Skeletal muscle satellite cell (primary cell): ENCODE measurements at regions not wholly inside any gene's neighbourhood (a gene's known extent, or its start where the extent isn't known, plus 50 kb on each side); places are given as distances from the start of the nearest gene placed in this dataset.
"Not testable (repeated sequence)": the region's sequence is repeated elsewhere in the genome, so short reads cannot be mapped to it uniquely, and the experiment has no call there.

Experiments
- H3K27me3 ChIP-seq: 2 replicates; pipeline ENCODE4 v1.7.0; 2013; ENCODE audit warnings: low read length; ENCODE audit not compliant: control insufficient read depth, insufficient read depth
- H3K36me3 ChIP-seq: 2 replicates; pipeline ENCODE4 v1.7.0; 2013; ENCODE audit warnings: mild to moderate bottlenecking, control low read depth, low read length; ENCODE audit not compliant: insufficient read depth
- H3K4me1 ChIP-seq: 2 replicates; pipeline ENCODE4 v1.7.0; 2013; ENCODE audit warnings: low read length; ENCODE audit not compliant: control insufficient read depth, insufficient read depth
- H3K4me2 ChIP-seq: 2 replicates; pipeline ENCODE4 v1.7.0; 2013; ENCODE audit warnings: mild to moderate bottlenecking, low read length
- H3K4me3 ChIP-seq: 2 replicates; pipeline ENCODE4 v1.7.0; 2013; ENCODE audit warnings: low read length
- H3K9ac ChIP-seq: 2 replicates; pipeline ENCODE4 v1.7.0; 2013; ENCODE audit warnings: mild to moderate bottlenecking, low read depth, low read length, moderate library complexity
- H3K9me3 ChIP-seq: replicated peaks from 2 replicates; pipeline ENCODE4 v1.7.0; 2013; ENCODE audit warnings: mild to moderate bottlenecking, control low read depth, low read length

DNA sequence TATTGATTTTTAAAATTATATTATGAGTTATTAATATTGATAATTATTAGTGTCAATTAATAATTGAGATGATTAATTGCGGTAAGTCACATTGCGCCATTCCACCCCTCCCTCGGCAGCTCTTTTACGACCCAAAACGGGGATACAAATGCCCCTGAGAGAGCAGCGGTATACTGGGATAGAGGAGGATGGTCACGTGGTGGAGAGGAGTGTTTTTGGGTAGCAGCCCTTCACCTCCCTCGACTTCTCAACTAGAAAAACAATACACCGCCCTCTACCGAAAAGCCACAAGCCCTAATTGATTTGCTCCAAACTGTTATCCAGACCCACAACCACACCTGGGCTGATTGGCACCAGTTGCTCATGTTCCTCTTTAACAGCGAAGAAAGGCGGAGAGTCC lies 71.0 kb downstream of the DAPL1 start:
- not testable (repeated sequence) for H3K36me3 ChIP-seq, H3K4me2 ChIP-seq, H3K9ac ChIP-seq, H3K9me3 ChIP-seq, H3K27me3 ChIP-seq, H3K4me3 ChIP-seq, H3K4me1 ChIP-seq

- H3K9me3 ChIP-seq, H3K9ac ChIP-seq, H3K36me3 ChIP-seq, H3K4me1 ChIP-seq, H3K4me2 ChIP-seq, H3K27me3 ChIP-seq, H3K4me3 ChIP-seq: not testable (repeated sequence)
Measured at GRCh38 chr2:158867531-158868191, 72.5 kb downstream of the DAPL1 start.

- H3K27me3 ChIP-seq, H3K9ac ChIP-seq, H3K9me3 ChIP-seq, H3K4me3 ChIP-seq, H3K4me1 ChIP-seq, H3K4me2 ChIP-seq, H3K36me3 ChIP-seq: not testable (repeated sequence)
Measured at GRCh38 chr2:158868386-158868785, 73.3 kb downstream of the DAPL1 start.

DNA sequence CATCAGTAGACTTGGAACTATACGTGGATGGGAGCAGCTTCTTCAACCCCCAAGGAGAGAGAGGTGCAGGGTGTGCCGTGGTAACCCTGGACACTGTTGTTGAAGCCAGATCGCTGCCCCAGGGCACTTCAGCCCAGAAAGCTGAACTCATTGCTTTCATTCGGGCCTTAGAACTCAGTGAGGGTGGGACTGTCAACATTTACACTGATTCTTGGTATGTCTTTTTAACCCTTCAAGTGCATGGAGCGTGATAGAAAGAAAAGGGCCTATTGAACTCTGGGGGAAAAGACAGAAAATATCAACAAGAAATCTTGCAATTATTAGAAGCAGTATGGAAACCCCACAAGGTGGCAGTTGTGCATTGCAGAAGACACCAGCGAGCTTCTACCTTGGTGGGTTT lies 74.0 kb downstream of the DAPL1 start:
- H3K27me3 ChIP-seq, H3K9ac ChIP-seq, H3K4me3 ChIP-seq, H3K9me3 ChIP-seq, H3K36me3 ChIP-seq, H3K4me2 ChIP-seq, H3K4me1 ChIP-seq: not testable (repeated sequence)

DNA sequence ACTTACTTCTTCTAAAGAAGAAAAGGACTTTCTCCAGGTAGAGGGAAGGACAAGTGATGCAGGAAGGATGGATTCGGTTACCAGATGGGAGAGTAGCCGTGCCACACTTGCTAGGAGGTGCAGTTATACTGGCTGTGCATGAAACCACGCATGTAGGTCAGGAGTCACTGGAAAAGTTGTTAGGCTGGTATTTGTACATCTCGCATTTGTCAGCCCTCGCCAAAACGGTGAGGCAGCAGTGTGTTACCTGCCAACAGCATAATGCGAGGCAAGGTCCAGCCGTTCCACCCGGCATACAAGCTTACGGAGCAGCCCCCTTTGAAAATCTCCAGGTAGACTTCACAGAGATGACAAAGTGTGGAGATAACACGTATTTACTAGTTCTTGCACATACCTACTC lies 74.5 kb downstream of the DAPL1 start:
- H3K4me3 ChIP-seq, H3K36me3 ChIP-seq, H3K27me3 ChIP-seq, H3K4me2 ChIP-seq, H3K4me1 ChIP-seq, H3K9ac ChIP-seq, H3K9me3 ChIP-seq: not testable (repeated sequence)

GRCh38 chr2:158878003-158878402 lies 82.9 kb downstream of the DAPL1 start:
- no peak overlapping the region for H3K4me3 ChIP-seq
- H3K36me3 ChIP-seq: no peaks in the 10 kb centered on the region
- H3K27me3 ChIP-seq: peaks cover 16% of the 10 kb centered on the region
- no peaks in the 10 kb centered on the region for H3K9me3 ChIP-seq
- no peak overlapping the region for H3K9ac ChIP-seq
- no peak overlapping the region for H3K4me2 ChIP-seq
- H3K4me1 ChIP-seq: no peaks in the 10 kb centered on the region

DNA sequence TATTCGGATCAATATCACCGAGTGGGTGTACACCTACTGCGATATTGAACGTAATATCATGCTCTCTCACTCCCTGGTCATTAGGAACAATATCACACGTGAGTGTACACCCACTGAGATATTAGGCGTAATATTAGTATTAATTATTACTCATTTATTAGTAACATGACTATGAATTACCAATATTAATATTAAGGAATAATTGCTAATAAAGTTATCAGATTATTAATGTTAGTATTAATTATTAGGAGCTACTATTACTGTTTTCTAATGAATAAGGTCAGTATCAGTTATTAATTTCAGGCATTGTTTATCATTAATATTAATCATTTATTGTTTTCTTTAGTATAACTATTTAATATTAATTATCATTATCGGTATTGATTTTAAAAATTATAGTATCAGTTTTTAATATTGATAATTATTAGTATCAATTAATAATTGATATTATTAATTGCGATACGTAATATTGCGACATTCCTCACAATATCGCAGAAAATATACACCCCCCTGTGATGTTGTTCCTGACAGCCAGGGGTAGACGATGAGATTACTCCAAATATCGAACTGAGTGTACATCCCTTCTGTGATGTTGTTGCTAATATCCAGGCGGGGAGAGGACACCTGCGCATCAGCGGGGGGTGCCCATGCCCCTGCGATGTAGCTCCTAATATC lies 84.2 kb downstream of the DAPL1 start:
- no peak overlapping the region for H3K9ac ChIP-seq
- H3K4me3 ChIP-seq: no peak overlapping the region
- peaks cover 16% of the 10 kb centered on the region for H3K27me3 ChIP-seq
- H3K36me3 ChIP-seq: no peaks in the 10 kb centered on the region
- H3K4me2 ChIP-seq: no peak overlapping the region
- no peaks in the 10 kb centered on the region for H3K9me3 ChIP-seq
- H3K4me1 ChIP-seq: no peaks in the 10 kb centered on the region

DNA sequence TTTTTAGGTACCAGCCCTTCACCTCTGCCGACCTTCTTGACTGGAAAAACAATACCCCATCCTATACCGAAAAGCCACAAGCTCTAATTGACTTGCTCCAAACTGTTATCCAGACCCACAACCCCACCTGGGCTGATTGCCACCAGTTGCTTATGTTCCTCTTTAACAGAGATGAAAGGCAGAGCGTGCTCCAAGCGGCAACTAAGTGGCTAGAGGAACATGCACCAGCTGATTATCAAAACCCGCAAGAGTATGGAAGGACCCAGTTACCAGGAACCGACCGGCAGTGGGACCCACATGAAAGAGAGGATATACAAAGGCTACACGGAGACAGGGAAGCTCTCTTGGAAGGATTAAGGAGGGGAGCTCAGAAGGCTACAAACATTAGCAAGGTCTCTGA lies 86.1 kb upstream of the TANC1 start:
- no peaks in the 10 kb centered on the region for H3K36me3 ChIP-seq
- no peaks in the 10 kb centered on the region for H3K9me3 ChIP-seq
- H3K9ac ChIP-seq: no peak overlapping the region
- no peak overlapping the region for H3K4me2 ChIP-seq
- H3K27me3 ChIP-seq: peaks cover 16% of the 10 kb centered on the region
- no peaks in the 10 kb centered on the region for H3K4me1 ChIP-seq
- no peak overlapping the region for H3K4me3 ChIP-seq

DNA sequence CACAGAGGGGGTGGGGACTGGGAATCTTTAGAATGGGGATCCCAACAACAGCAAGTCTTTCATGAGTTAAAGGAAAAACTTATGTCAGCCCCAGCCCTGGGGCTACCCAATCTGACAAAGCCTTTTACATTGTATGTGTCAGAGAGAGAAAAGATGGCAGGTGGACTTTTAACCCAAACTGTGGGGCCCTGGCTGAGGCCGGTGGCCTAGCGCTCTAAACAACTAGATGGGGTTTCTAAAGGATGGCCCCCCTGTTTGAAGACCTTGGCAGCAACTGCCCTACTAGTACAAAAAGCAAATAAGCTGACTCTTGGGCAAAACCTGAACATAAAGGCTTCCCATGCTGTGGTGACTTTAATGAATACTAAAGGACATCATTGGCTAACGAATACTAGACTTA lies 83.9 kb upstream of the TANC1 start:
- H3K4me2 ChIP-seq, H3K9ac ChIP-seq, H3K36me3 ChIP-seq, H3K4me3 ChIP-seq, H3K9me3 ChIP-seq, H3K4me1 ChIP-seq: not testable (repeated sequence)
- H3K27me3 ChIP-seq: peaks cover 16% of the 10 kb centered on the region

DNA sequence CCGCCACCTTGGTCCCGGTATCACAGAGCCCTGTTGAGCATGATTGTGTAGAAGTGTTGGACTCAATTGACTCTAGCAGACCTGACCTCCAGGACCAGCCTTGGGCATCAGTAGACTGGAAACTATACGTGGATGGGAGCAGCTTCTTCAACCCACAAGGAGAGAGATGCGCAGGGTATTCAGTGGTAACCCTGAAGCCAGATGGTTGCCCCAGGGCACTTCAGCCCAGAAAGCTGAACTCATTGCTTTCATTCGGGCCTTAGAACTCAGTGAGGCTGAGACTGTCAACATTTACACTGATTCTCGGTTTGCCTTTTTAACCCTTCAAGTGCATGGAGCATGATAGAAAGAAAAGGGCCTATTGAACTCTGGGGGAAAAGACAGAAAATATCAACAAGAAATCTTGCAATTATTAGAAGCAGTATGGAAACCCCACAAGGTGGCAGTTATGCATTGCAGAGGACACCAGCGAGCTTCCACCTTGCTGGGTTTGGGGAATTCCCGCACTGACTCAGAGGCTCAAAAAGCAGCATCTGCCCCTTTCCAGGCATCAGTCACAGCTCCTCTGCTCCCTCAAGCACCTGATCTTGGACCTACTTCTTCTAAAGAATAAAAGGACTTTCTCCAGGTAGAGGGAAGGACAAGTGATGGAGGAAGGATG lies 83.3 kb upstream of the TANC1 start:
- H3K9me3 ChIP-seq, H3K4me3 ChIP-seq, H3K4me2 ChIP-seq, H3K36me3 ChIP-seq, H3K4me1 ChIP-seq, H3K9ac ChIP-seq: not testable (repeated sequence)
- H3K27me3 ChIP-seq: peaks cover 15% of the 10 kb centered on the region

GRCh38 chr2:158885679-158886050 lies 82.8 kb upstream of the TANC1 start:
- not testable (repeated sequence) for H3K4me1 ChIP-seq, H3K9me3 ChIP-seq, H3K4me2 ChIP-seq, H3K4me3 ChIP-seq, H3K36me3 ChIP-seq, H3K9ac ChIP-seq
- peaks cover 11% of the 10 kb centered on the region for H3K27me3 ChIP-seq
